ENCODE measurements at regions not wholly inside any gene's neighbourhood (a gene's known extent, or its start where the extent isn't known, plus 50 kb on each side); places are given as distances from the start of the nearest gene placed in this dataset.

- TF ChIP-seq TAF1 (IDR thresholded peaks at IDR 0.05; ENCODE audit: borderline replicate concordance, insufficient read depth, low read length): no peak
Measured at GRCh38 chr2:111247491-111247890, 126.8 kb downstream of the BCL2L11 start.

GRCh38 chr2:111249806-111250205 lies 129.1 kb downstream of the BCL2L11 start:
- TF ChIP-seq TAF1 (IDR thresholded peaks at IDR 0.05; ENCODE audit: borderline replicate concordance, insufficient read depth, low read length) (no peak), POLR2AphosphoS5 (IDR thresholded peaks at IDR 0.05; ENCODE audit: low read depth, low read length) (no peak)

GRCh38 chr2:111250448-111251030 lies 129.8 kb downstream of the BCL2L11 start:
- TF ChIP-seq TAF1 (IDR thresholded peaks at IDR 0.05; ENCODE audit: borderline replicate concordance, insufficient read depth, low read length): no peak
- TF ChIP-seq FOXP2 (optimal IDR thresholded peaks at IDR 0.05; ENCODE audit: borderline replicate concordance, extremely low read depth, extremely low read length, insufficient read depth): no peak
- TF ChIP-seq REST (IDR thresholded peaks at IDR 0.05; ENCODE audit: insufficient read depth in 1 of 2, low read depth in 2 of 2, low read length in 2 of 2): no peak
- no peak for TF ChIP-seq SIN3A (IDR thresholded peaks at IDR 0.05; ENCODE audit: borderline replicate concordance, insufficient read depth, low read length)
- TF ChIP-seq POLR2AphosphoS5 (IDR thresholded peaks at IDR 0.05; ENCODE audit: low read depth, low read length): no peak

GRCh38 chr2:111251711-111252110 lies 131.0 kb downstream of the BCL2L11 start:
- TF ChIP-seq TAF1 (IDR thresholded peaks at IDR 0.05; ENCODE audit: borderline replicate concordance, insufficient read depth, low read length): no peak
- TF ChIP-seq REST (IDR thresholded peaks at IDR 0.05; ENCODE audit: insufficient read depth in 1 of 2, low read depth in 2 of 2, low read length in 2 of 2): no peak
- TF ChIP-seq SIN3A (IDR thresholded peaks at IDR 0.05; ENCODE audit: borderline replicate concordance, insufficient read depth, low read length): no peak
- no peak for TF ChIP-seq POLR2AphosphoS5 (IDR thresholded peaks at IDR 0.05; ENCODE audit: low read depth, low read length)
- no peak for TF ChIP-seq FOXP2 (optimal IDR thresholded peaks at IDR 0.05; ENCODE audit: borderline replicate concordance, extremely low read depth, extremely low read length, insufficient read depth)

- TF ChIP-seq REST (IDR thresholded peaks at IDR 0.05; ENCODE audit: insufficient read depth in 1 of 2, low read depth in 2 of 2, low read length in 2 of 2) (no peak), TAF1 (IDR thresholded peaks at IDR 0.05; ENCODE audit: borderline replicate concordance, insufficient read depth, low read length) (no peak), POLR2AphosphoS5 (IDR thresholded peaks at IDR 0.05; ENCODE audit: low read depth, low read length) (no peak), SIN3A (IDR thresholded peaks at IDR 0.05; ENCODE audit: borderline replicate concordance, insufficient read depth, low read length) (no peak), FOXP2 (optimal IDR thresholded peaks at IDR 0.05; ENCODE audit: borderline replicate concordance, extremely low read depth, extremely low read length, insufficient read depth) (no peak)
Measured at GRCh38 chr2:111252436-111252835, 131.7 kb downstream of the BCL2L11 start.

GRCh38 chr2:111519071-111519470 lies 364.9 kb downstream of the ANAPC1 start:
- no peak for TF ChIP-seq REST (IDR thresholded peaks at IDR 0.05; ENCODE audit: insufficient read depth in 1 of 2, low read depth in 2 of 2, low read length in 2 of 2)
- no peak for TF ChIP-seq SIN3A (IDR thresholded peaks at IDR 0.05; ENCODE audit: borderline replicate concordance, insufficient read depth, low read length)
- no peak for TF ChIP-seq FOXP2 (optimal IDR thresholded peaks at IDR 0.05; ENCODE audit: borderline replicate concordance, extremely low read depth, extremely low read length, insufficient read depth)
- TF ChIP-seq POLR2AphosphoS5 (IDR thresholded peaks at IDR 0.05; ENCODE audit: low read depth, low read length): no peak
- no peak for TF ChIP-seq TAF1 (IDR thresholded peaks at IDR 0.05; ENCODE audit: borderline replicate concordance, insufficient read depth, low read length)

Data from PFSK-1 (cell line).